Testis (tissue), 2 donors: ENCODE measurements at regions not wholly inside any gene's neighbourhood (a gene's known extent, or its start where the extent isn't known, plus 50 kb on each side); places are given as distances from the start of the nearest gene placed in this dataset.
"Not testable (repeated sequence)": the region's sequence is repeated elsewhere in the genome, so short reads cannot be mapped to it uniquely, and the experiment has no call there.

ENCODE experiments used
- DNase-seq: peaks from one replicate; pipeline ENCODE4 v3.0.0-alpha.2; 2019
- H3K27ac ChIP-seq, 2 donors: fragments of 200-600 bp; sonication (generic); one replicate each; pipeline ENCODE4 v1.5.1; 2019
- H3K27me3 ChIP-seq: fragments of 200-600 bp; sonication (generic); one replicate; pipeline ENCODE4 v1.5.1; 2019
- H3K36me3 ChIP-seq: fragments of 200-600 bp; sonication (generic); one replicate; pipeline ENCODE4 v1.5.1; 2017; ENCODE audit warnings: low read depth; ENCODE audit errors: missing control alignments
- H3K4me1 ChIP-seq: fragments of 200-600 bp; sonication (generic); one replicate; pipeline ENCODE4 v1.5.1; 2019
- H3K4me3 ChIP-seq, 2 donors: fragments of 200-600 bp; sonication (generic); one replicate each; pipeline ENCODE4 v1.5.1; 2017 to 2019
- H3K9me3 ChIP-seq: fragments of 200-600 bp; sonication (generic); one replicate; pipeline ENCODE4 v1.5.1; 2017
- POLR2A ChIP-seq: fragments of 450-650 bp; IDR thresholded peaks from one replicate; pipeline ENCODE4 v1.6.1; 2017; ENCODE audit warnings: antibody characterized with exemption, mild to moderate bottlenecking, moderate library complexity
- WGBS, 2 donors: methylation state at CpG; one replicate each; pipeline ENCODE4 v1.1.5; 2018; 5-methylcytosine and 5-hydroxymethylcytosine counted together
- intact Hi-C: fragments of 100-400 bp; cut with DNase I; formaldehyde crosslinking; loops from one replicate; pipeline ENCODE4 v1.15.1; 2023; ENCODE audit warnings: low total_unique reads
- TF ChIP-seq, protein P1 (sequence below), 3 experiments: fragments of 450-650 bp in 2 of 3; fragments of 200-600 bp in 1 of 3; sonication (generic) in 1 of 3; IDR thresholded peaks; one replicate each; pipeline ENCODE4 v1.5.1; 2016 to 2019; ENCODE audit warnings: antibody characterized with exemption in 3 of 3, mild to moderate bottlenecking in 2 of 3, moderate library complexity in 1 of 3

DNA sequence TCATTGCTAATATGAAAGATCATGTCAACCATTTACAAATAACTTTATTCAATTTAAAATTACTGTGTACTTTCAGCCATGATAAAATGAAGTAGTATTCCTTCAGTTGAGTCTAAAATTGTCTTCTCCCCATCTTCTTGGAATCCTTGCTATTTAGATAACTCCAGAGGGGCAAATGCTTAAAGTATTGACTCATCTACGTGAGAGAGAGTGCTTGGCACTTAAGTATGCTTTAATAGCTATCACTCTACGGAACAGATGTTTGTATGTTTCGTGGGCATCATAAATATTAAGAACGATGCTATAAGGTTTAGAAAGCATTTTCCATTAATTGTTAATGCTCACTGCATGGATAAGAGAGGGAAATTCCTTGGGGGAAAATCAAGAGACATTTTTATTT is 69.3 kb upstream of the MED13 start:
- Histone ChIP-seq H3K27ac (no peak overlapping the region), H3K9me3 (no peaks in the 10 kb centered on the region), H3K4me1 (no peaks in the 10 kb centered on the region), H3K27me3 (no peaks in the 10 kb centered on the region), H3K36me3 (no peaks in the 10 kb centered on the region), H3K4me3 (no peak overlapping the region)
- TF ChIP-seq POLR2A = no peak
- TF ChIP-seq, protein P1, sequence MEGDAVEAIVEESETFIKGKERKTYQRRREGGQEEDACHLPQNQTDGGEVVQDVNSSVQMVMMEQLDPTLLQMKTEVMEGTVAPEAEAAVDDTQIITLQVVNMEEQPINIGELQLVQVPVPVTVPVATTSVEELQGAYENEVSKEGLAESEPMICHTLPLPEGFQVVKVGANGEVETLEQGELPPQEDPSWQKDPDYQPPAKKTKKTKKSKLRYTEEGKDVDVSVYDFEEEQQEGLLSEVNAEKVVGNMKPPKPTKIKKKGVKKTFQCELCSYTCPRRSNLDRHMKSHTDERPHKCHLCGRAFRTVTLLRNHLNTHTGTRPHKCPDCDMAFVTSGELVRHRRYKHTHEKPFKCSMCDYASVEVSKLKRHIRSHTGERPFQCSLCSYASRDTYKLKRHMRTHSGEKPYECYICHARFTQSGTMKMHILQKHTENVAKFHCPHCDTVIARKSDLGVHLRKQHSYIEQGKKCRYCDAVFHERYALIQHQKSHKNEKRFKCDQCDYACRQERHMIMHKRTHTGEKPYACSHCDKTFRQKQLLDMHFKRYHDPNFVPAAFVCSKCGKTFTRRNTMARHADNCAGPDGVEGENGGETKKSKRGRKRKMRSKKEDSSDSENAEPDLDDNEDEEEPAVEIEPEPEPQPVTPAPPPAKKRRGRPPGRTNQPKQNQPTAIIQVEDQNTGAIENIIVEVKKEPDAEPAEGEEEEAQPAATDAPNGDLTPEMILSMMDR (IDR thresholded peaks at IDR 0.05) = no peak
- 77 to 80% methylated on average over 4 of the region's 4 CpGs for WGBS, 2 donors
- DNase-seq = no peak
- intact Hi-C loops = no loop called here

DNA sequence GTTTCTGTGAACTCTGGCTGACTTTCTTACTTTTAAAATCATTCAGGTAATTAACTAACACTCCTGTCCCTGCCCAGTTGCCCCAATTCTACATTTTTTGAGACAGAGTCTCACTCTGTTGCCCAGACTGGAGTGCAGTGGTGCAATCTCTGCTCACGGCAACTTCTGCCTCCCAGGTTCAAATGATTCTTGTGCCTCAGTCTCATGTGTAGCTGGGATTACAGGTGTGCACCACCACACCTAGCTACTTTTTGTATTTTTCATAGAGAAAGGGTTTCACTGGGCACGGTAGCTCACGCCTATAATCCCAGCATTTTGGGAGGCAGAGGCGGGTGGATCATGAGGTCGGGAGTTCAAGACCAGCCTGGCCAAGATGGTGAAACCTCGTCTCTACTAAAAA is 66.2 kb upstream of the MED13 start:
- H3K27ac ChIP-seq, intact Hi-C loops, H3K9me3 ChIP-seq, DNase-seq, H3K36me3 ChIP-seq, H3K4me1 ChIP-seq, H3K4me3 ChIP-seq, H3K27me3 ChIP-seq: not testable (repeated sequence)
- WGBS, 2 donors = 86 to 91% methylated on average over 6 of the region's 6 CpGs

DNA sequence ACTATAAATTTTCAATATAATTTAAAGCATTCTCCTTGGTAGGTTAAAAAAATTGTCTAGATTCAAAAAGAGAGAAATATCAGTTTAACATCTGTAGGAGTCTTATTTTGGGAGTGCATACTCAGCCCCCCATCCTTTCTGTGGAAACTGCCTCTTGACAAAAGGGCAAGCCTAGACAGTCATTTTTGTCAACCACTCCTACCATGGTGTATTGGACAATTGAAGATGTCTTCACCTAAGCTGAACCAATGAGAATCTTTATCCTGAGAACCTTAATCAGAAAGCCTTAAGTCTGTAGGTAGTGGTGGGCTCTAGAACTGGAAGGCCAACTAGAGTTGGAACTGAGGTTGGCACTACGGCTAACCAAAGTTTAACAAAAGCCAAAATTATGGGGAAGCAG is 65.7 kb upstream of the MED13 start:
- no peaks in the 10 kb centered on the region for H3K9me3 ChIP-seq
- H3K4me3 ChIP-seq = no peak overlapping the region
- H3K27me3 ChIP-seq = no peaks in the 10 kb centered on the region
- DNase-seq = no peak
- WGBS, 2 donors = 83 to 94% methylated on average over 1 of the region's 1 CpG
- no peak for TF ChIP-seq POLR2A
- TF ChIP-seq, protein P1 (IDR thresholded peaks at IDR 0.05) = no peak
- H3K4me1 ChIP-seq = no peaks in the 10 kb centered on the region
- no peaks in the 10 kb centered on the region for H3K36me3 ChIP-seq
- intact Hi-C loops = no loop called here
- H3K27ac ChIP-seq = no peak overlapping the region

DNA sequence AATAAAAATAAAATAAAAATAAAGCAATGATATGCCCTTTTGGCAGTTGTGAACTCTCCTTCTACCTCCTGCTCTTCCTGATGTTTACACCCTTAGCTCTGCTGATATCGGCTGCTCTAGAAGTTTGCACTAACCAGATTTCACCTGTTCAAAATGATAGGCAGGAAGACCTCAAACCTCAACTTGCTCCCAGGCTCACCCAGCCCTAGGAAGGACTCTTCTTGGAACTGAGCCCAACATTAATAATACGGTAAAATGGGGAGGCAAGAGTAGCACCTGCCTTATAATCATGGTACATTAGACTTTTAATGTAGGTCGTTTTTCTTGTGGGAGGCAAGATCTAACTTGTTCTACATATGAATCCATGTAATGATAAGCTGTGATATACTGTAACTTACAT is 61.2 kb upstream of the MED13 start:
- Histone ChIP-seq H3K4me3 (no peak overlapping the region), H3K27me3 (no peaks in the 10 kb centered on the region), H3K4me1 (no peaks in the 10 kb centered on the region), H3K36me3 (no peaks in the 10 kb centered on the region), H3K27ac (no peak overlapping the region), H3K9me3 (no peaks in the 10 kb centered on the region)
- intact Hi-C loops = no loop called here
- TF ChIP-seq POLR2A = no peak
- TF ChIP-seq, protein P1 (IDR thresholded peaks at IDR 0.05) = no peak
- DNase-seq = no peak
- WGBS, 2 donors = 59 to 60% methylated on average over 3 of the region's 3 CpGs

DNA sequence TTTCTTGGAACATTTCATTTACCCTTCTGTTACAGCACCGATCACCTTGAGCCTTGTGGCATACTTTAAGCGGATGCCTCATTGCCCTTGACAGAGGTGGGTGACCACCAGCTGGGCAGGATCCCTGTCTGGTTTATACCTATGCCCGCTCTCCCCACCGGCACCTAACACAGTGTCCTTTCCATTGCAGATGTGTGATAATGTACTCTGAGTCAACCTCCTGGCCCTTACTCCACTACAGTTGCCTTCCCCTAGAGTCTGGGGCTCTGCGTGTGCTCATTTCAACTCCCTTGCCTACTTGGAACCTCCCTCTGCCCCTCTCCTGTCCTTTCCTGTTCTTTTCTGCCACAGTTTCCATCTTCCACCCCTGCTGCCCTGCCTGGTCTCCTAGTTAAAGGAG is 60.2 kb upstream of the MED13 start:
- Histone ChIP-seq H3K27me3 (no peaks in the 10 kb centered on the region), H3K27ac (no peak overlapping the region), H3K9me3 (no peaks in the 10 kb centered on the region), H3K4me3 (no peak overlapping the region), H3K4me1 (no peaks in the 10 kb centered on the region), H3K36me3 (no peaks in the 10 kb centered on the region)
- DNase-seq = no peak
- TF ChIP-seq, protein P1 (IDR thresholded peaks at IDR 0.05) = no peak
- no peak for TF ChIP-seq POLR2A
- intact Hi-C loops = no loop called here
- WGBS, 2 donors = 89 to 91% methylated on average over 5 of the region's 5 CpGs
